Skeletal muscle satellite cell (primary cell): ENCODE measurements at regions not wholly inside any gene's neighbourhood (a gene's known extent, or its start where the extent isn't known, plus 50 kb on each side); places are given as distances from the start of the nearest gene placed in this dataset.

Experiments used
- H3K27me3 ChIP-seq: 2 replicates; pipeline ENCODE4 v1.7.0; 2013; ENCODE audit warnings: low read length; ENCODE audit not compliant: control insufficient read depth, insufficient read depth
- H3K36me3 ChIP-seq: 2 replicates; pipeline ENCODE4 v1.7.0; 2013; ENCODE audit warnings: mild to moderate bottlenecking, control low read depth, low read length; ENCODE audit not compliant: insufficient read depth
- H3K4me1 ChIP-seq: 2 replicates; pipeline ENCODE4 v1.7.0; 2013; ENCODE audit warnings: low read length; ENCODE audit not compliant: control insufficient read depth, insufficient read depth
- H3K4me2 ChIP-seq: 2 replicates; pipeline ENCODE4 v1.7.0; 2013; ENCODE audit warnings: mild to moderate bottlenecking, low read length
- H3K4me3 ChIP-seq: 2 replicates; pipeline ENCODE4 v1.7.0; 2013; ENCODE audit warnings: low read length
- H3K9ac ChIP-seq: 2 replicates; pipeline ENCODE4 v1.7.0; 2013; ENCODE audit warnings: mild to moderate bottlenecking, low read depth, low read length, moderate library complexity
- H3K9me3 ChIP-seq: replicated peaks from 2 replicates; pipeline ENCODE4 v1.7.0; 2013; ENCODE audit warnings: mild to moderate bottlenecking, control low read depth, low read length

DNA sequence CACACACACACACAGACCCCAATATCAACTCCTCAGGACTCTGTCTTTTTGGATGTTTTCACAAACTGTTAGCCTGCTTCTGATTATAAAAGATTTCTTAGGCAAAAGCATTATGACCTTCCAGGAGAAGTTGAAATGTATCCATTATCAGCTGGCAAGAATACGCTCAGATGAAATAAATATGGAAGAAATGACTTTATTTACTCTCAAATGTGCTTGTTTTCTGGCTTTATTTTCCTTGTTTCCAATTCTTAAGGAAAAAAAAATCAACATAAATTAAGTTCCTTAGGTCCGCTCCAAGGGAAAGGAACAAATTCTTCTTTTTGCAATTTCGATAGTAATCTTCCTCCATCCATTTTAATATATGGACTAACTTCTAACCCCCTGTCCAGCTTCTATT lies 175.6 kb upstream of the HCCS start:
- H3K9me3 ChIP-seq: no peaks in the 10 kb centered on the region
- no peak overlapping the region for H3K9ac ChIP-seq

DNA sequence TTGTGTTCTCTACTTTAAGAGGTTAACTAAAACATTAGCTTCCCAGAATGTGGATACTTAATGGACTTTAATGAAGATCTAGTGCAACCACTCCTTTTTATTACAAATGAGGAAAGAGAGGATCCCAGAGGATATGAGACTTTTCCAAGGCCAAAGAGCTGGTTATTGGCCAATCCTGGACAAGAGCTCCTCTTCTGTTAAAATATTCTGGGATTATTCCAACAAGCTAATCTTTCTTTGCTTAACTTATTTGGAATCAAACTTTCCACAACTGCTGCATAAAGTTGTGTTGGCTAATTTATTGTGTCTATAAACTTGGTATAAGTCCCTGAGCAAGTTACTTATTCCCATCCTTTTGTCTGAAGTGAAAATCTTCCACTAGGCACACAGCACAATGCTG lies 174.2 kb upstream of the HCCS start:
- Histone ChIP-seq H3K4me2 (no peak overlapping the region), H3K4me3 (no peak overlapping the region), H3K27me3 (no peaks in the 10 kb centered on the region), H3K4me1 (peaks cover 16% of the 10 kb centered on the region), H3K36me3 (no peaks in the 10 kb centered on the region), H3K9ac (no peak overlapping the region), H3K9me3 (no peaks in the 10 kb centered on the region)

More for the DNA sequence above, 175.6 kb upstream of the HCCS start:
- H3K27me3 ChIP-seq: no peaks in the 10 kb centered on the region
- H3K4me1 ChIP-seq: peaks cover 18% of the 10 kb centered on the region
- H3K4me2 ChIP-seq: no peak overlapping the region
- H3K4me3 ChIP-seq: no peak overlapping the region
- H3K36me3 ChIP-seq: no peaks in the 10 kb centered on the region

DNA sequence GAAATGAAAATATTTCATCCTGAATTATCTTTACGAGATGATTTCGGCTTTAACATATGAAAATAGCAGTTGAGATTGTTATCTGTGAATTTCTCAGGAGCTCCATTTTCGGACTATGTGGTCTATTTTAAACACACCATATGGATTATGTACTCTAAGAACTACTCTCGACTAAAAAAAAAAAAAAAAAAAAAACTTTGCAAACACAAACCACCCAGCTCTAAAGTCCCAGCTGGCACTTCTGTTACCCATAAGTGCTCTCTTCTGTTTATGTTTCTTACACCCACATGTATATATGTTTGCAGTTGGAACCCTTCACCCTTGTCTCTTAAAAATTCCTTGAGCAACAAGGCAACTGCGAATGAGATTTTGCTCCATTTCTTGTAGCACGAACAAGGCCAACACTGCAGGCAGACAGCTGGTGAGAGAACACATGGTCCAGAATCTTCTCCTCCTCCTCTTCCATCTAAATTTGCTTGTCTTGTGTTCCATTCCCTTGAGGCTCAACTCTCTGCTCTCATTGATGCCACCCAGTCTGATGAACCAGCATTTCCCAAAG lies 172.7 kb upstream of the HCCS start:
- Histone ChIP-seq H3K36me3 (no peaks in the 10 kb centered on the region), H3K27me3 (no peaks in the 10 kb centered on the region), H3K4me1 (peaks cover 8% of the 10 kb centered on the region), H3K9ac (no peak overlapping the region), H3K4me3 (no peak overlapping the region), H3K9me3 (no peaks in the 10 kb centered on the region), H3K4me2 (no peak overlapping the region)

DNA sequence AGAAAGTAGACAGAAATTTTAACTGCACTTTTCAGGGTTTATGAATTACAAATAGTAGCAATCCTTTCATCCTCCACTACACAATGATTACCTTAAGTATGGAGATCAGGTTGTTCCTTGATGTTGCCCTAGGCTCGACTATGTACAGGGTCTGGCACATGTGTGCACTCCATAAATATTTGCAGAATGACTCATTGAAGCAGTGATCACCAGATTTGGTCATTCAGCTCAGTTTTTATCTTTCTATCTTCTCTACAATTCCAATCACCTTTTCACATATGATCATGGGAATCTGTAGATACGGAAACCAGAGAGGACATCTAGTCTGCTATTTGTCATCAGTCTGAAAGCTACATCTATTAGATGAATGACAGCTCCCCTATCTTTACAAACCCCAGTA lies 171.7 kb upstream of the HCCS start:
- H3K9me3 ChIP-seq: no peaks in the 10 kb centered on the region
- H3K4me2 ChIP-seq: no peak overlapping the region
- H3K4me1 ChIP-seq: peaks cover 7% of the 10 kb centered on the region
- H3K9ac ChIP-seq: no peak overlapping the region
- H3K4me3 ChIP-seq: no peak overlapping the region
- no peaks in the 10 kb centered on the region for H3K27me3 ChIP-seq
- H3K36me3 ChIP-seq: no peaks in the 10 kb centered on the region

DNA sequence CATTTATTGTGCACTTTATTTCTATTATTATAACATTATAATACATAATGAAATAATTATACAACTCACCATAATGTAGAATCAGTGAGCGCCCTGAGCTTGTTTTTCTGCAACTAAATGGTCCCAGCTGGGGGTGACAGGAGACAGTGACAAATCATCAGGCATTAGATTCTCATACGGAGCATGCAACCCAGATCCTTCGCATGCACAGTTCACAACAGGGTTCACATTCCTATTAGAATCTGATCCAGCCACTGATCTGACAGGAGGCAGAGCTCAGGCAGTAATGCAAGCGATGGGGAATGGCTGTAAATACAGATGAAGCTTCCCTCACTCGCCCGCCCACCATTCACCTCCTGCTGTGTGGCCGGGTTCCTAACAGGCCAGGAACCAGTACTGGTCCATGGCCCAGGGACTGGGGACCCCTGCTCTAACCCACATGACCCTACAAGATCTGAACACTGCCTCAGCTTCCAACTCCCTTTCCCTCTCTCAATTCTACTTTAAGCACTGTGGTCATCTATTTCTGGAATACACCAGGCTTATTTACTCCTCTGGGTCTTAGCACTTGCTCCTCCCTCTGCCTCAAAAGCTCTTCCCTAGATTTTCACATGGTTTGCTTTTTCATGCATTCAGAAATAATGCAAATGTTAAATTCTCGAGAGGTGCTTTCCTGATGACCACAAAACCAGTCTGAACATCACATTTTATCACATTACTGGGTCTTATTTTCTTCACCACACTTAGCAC lies 166.8 kb upstream of the HCCS start:
- no peaks in the 10 kb centered on the region for H3K36me3 ChIP-seq
- no peak overlapping the region for H3K9ac ChIP-seq
- peaks cover 5% of the 10 kb centered on the region for H3K4me1 ChIP-seq
- no peak overlapping the region for H3K4me3 ChIP-seq
- no peaks in the 10 kb centered on the region for H3K27me3 ChIP-seq
- no peak overlapping the region for H3K4me2 ChIP-seq
- no peaks in the 10 kb centered on the region for H3K9me3 ChIP-seq

DNA sequence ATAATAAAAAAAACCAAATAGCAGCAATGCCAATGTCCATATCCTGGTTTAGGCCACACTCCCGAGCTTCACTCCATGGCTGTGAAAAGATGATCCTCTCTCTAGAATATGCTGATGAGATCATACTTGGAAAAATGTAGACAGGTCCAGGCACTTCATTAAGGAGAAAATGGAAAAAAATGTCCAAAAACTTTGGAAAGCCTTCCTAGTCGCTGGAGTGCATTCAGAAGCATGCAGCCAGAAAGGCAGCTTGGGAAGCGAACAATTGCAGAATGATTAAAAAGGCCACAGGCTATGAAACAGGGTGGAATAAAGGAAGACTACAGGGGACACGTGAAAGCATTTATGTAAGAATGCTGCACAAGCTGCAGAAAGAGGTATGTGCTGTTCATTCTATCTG lies 165.6 kb upstream of the HCCS start:
- Histone ChIP-seq H3K36me3 (no peaks in the 10 kb centered on the region), H3K4me2 (no peak overlapping the region), H3K4me1 (no peaks in the 10 kb centered on the region), H3K9me3 (no peaks in the 10 kb centered on the region), H3K4me3 (no peak overlapping the region), H3K27me3 (no peaks in the 10 kb centered on the region), H3K9ac (no peak overlapping the region)

DNA sequence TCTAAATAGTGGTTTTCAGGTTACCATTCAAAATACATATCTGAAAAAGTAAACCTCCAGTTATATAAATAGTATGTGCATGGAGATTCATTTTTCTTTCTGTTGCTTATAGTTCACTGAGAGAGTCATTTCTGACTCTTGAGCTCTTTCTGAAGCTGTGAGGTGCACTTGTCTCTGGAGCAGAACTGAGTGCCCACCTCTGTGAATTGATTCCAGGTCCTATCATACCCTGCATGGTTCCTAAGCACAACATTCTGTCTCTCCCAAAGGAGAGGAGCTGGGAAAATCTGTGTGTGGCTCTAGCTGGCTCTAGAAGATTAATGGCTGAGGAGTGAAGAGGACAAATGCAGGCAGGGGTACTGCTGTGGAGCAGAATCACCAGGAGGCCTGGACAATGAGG lies 161.6 kb upstream of the HCCS start:
- Histone ChIP-seq H3K4me3 (no peak overlapping the region), H3K27me3 (no peaks in the 10 kb centered on the region), H3K36me3 (no peaks in the 10 kb centered on the region), H3K4me2 (no peak overlapping the region), H3K9ac (no peak overlapping the region), H3K4me1 (no peaks in the 10 kb centered on the region), H3K9me3 (no peaks in the 10 kb centered on the region)

DNA sequence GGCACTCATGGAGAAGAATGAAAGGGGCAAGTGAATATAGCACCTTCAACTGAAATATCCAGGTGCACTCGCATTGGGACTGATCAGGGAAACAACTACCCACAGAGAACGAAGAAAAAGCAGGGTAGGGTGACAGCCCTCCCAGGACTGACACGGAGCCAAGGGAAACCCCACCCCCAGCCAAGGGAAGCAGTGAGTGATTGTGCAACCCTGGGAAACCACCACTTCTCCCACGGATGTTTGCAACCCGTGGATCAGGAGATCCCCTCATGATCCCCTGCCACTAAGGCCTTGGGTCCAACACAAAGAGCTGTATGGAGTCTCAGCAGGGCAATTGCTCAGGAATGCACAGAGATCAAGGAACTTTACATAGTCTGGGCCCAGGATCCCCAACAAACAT lies 158.5 kb upstream of the HCCS start:
- H3K9me3 ChIP-seq: no peaks in the 10 kb centered on the region
- no peak overlapping the region for H3K4me2 ChIP-seq
- H3K4me3 ChIP-seq: no peak overlapping the region
- H3K36me3 ChIP-seq: no peaks in the 10 kb centered on the region
- H3K9ac ChIP-seq: no peak overlapping the region
- H3K4me1 ChIP-seq: no peaks in the 10 kb centered on the region
- no peaks in the 10 kb centered on the region for H3K27me3 ChIP-seq

DNA sequence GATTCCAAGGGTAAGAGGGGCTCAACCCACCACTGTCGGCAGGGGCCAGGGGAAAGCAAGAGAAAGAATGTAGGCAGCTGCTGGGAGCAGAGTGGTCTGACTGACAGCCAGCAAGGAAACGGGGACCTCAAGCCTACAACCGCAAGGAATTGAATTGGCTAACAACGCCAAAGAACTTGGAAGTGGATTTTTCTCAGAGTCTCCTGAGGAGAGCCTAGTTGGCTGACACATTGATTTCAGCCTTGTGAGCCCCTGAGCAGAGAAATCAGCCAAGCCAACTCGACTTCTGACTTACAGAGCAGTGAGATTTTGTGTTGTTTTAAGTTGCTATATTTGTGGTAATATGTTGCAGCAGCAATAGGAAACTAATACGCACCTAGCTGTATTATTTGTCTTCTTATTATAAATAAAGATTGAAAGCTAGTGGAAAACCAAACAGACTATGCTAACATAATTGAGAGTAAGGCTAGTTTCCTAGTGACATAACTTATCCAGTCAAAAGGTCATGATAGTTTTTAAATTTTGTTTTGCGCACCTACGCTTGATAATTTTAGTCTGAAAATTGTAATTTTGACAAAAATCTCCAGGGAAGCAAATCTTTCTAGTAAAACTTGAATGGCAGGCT lies 145.8 kb upstream of the HCCS start:
- no peaks in the 10 kb centered on the region for H3K9me3 ChIP-seq
- H3K4me3 ChIP-seq: no peak overlapping the region
- no peaks in the 10 kb centered on the region for H3K36me3 ChIP-seq
- H3K4me2 ChIP-seq: no peak overlapping the region
- no peaks in the 10 kb centered on the region for H3K4me1 ChIP-seq
- no peak overlapping the region for H3K9ac ChIP-seq
- no peaks in the 10 kb centered on the region for H3K27me3 ChIP-seq

DNA sequence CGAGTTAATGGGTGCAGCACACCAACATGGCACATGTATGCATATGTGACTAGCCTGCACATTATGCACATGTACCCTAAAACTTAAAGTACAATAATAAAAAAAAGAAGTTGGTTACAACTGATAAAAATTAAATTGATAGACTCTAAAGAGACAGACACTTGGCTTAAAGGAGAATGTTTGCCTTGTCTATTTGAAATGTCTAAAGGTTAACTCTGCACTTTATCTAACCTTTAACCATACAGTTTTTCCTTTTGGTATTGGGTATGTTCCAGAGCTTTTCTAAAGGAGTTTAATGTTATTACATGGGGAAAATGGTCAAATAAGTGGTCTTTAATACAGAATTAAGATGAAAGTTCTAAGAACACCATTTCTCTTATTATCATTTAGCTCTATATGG lies 145.1 kb upstream of the HCCS start:
- Histone ChIP-seq H3K36me3 (no peaks in the 10 kb centered on the region), H3K4me1 (peaks cover 7% of the 10 kb centered on the region), H3K27me3 (no peaks in the 10 kb centered on the region), H3K9me3 (no peaks in the 10 kb centered on the region), H3K4me2 (no peak overlapping the region), H3K9ac (no peak overlapping the region), H3K4me3 (no peak overlapping the region)

DNA sequence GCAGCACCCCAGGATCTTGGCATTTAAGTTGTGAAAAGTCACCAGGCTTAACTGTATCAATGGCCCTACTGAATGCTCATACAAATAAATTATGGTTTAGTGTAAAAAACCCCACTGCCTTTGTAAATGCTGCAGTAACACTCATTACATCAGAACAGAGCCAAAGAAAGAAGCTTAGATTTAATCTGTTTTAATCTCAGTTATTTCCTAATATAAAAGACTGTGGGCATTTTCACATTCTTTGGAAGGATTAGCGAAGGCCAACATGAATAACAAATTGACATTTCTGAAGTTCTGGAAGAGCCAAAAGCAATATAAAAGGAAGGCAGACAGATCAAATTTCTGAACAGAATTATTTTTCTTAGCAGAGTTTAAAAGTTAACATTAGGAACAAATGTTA lies 140.0 kb upstream of the HCCS start:
- H3K4me2 ChIP-seq: no peak overlapping the region
- no peaks in the 10 kb centered on the region for H3K27me3 ChIP-seq
- no peaks in the 10 kb centered on the region for H3K9me3 ChIP-seq
- H3K4me3 ChIP-seq: no peak overlapping the region
- no peaks in the 10 kb centered on the region for H3K36me3 ChIP-seq
- H3K9ac ChIP-seq: no peak overlapping the region
- peaks cover 7% of the 10 kb centered on the region for H3K4me1 ChIP-seq

DNA sequence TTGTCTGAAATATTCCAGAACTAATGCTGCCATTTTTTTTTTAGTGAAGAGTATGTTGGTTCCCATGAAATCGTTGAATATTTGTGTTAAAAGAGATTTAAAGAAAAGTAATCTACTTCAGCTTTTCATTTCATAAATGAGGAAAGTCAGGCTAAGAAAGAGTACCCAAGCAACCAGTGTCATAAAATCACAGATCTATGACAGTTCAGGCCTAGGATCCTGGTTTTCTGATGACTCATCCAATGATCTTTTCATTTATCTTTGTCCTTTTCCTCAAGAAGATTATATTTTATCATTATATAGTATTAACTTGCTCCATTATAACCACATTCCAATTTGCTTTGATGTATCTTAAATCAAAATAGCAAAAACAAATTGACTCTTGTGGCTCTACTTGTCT lies 139.4 kb upstream of the HCCS start:
- Histone ChIP-seq H3K4me2 (no peak overlapping the region), H3K36me3 (no peaks in the 10 kb centered on the region), H3K4me1 (peaks cover 7% of the 10 kb centered on the region), H3K9ac (no peak overlapping the region), H3K4me3 (no peak overlapping the region), H3K9me3 (no peaks in the 10 kb centered on the region), H3K27me3 (no peaks in the 10 kb centered on the region)
